Activated B cell treated with CpG ODN at 0.5 μM for 24 hours (primary cell): ENCODE measurements at regions not wholly inside any gene's neighbourhood (a gene's known extent, or its start where the extent isn't known, plus 50 kb on each side); places are given as distances from the start of the nearest gene placed in this dataset.

Experiments
- ATAC-seq: fragments of 200-7000 bp; cut with Tn5 transposase; one replicate; pipeline ENCODE4 v1.10.0; 2021; ENCODE audit warnings: low read depth, mild to moderate bottlenecking, moderate library complexity
- CTCF ChIA-PET: fragments of 350-600 bp; sonication (Branson Sonifier 250); formaldehyde crosslinking; loops from one replicate; lab custom pipeline; 2021; ENCODE audit warnings: antibody characterized with exemption; lab: Charles Lee
- POLR2A ChIA-PET: fragments of 350-600 bp; sonication (Branson Sonifier 250); formaldehyde crosslinking; loops from one replicate; lab custom pipeline; 2021; ENCODE audit warnings: antibody characterized with exemption; lab: Charles Lee
- DNase-seq: peaks from one replicate; pipeline ENCODE4 v3.0.0; 2022
- H3K27ac Mint-ChIP-seq: one replicate; pipeline ENCODE4 v1.8.0; 2020; ENCODE audit warnings: mixed read lengths
- H3K27me3 Mint-ChIP-seq: one replicate; pipeline ENCODE4 v1.8.0; 2021; ENCODE audit warnings: mixed read lengths
- H3K36me3 Mint-ChIP-seq: one replicate; pipeline ENCODE4 v1.8.0; 2021; ENCODE audit warnings: low read depth, mixed read lengths
- H3K4me1 Mint-ChIP-seq: one replicate; pipeline ENCODE4 v1.8.0; 2021; ENCODE audit warnings: mixed read lengths
- H3K4me3 Mint-ChIP-seq: one replicate; pipeline ENCODE4 v1.8.0; 2020; ENCODE audit warnings: mild to moderate bottlenecking, mixed read lengths
- H3K9me3 Mint-ChIP-seq: one replicate; pipeline ENCODE4 v1.8.0; 2020; ENCODE audit warnings: mixed read lengths
- intact Hi-C: fragments of 100-400 bp; cut with micrococcal nuclease; formaldehyde crosslinking; loops from one replicate; pipeline ENCODE4 v1.15.1; 2024
- TF ChIP-seq, protein P1 (sequence below): fragments of 200-600 bp; IDR thresholded peaks from one replicate; pipeline ENCODE4 v1.8.0; 2022; ENCODE audit warnings: antibody characterized with exemption, mild to moderate bottlenecking

GRCh38 chr21:16324630-16325029, 594.8 kb downstream of the USP25 start:
- no peaks in the 10 kb centered on the region for H3K36me3 Mint-ChIP-seq
- POLR2A ChIA-PET, result no interaction called here
- H3K4me3 Mint-ChIP-seq, result no peak overlapping the region
- no peaks in the 10 kb centered on the region for H3K4me1 Mint-ChIP-seq
- H3K9me3 Mint-ChIP-seq, result no peaks in the 10 kb centered on the region
- intact Hi-C loops, result no loop called here
- no peak overlapping the region for H3K27ac Mint-ChIP-seq
- ATAC-seq, result no peak
- TF ChIP-seq, protein P1, sequence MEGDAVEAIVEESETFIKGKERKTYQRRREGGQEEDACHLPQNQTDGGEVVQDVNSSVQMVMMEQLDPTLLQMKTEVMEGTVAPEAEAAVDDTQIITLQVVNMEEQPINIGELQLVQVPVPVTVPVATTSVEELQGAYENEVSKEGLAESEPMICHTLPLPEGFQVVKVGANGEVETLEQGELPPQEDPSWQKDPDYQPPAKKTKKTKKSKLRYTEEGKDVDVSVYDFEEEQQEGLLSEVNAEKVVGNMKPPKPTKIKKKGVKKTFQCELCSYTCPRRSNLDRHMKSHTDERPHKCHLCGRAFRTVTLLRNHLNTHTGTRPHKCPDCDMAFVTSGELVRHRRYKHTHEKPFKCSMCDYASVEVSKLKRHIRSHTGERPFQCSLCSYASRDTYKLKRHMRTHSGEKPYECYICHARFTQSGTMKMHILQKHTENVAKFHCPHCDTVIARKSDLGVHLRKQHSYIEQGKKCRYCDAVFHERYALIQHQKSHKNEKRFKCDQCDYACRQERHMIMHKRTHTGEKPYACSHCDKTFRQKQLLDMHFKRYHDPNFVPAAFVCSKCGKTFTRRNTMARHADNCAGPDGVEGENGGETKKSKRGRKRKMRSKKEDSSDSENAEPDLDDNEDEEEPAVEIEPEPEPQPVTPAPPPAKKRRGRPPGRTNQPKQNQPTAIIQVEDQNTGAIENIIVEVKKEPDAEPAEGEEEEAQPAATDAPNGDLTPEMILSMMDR, result no peak
- no peak for DNase-seq
- CTCF ChIA-PET, result no interaction called here
- H3K27me3 Mint-ChIP-seq, result no peaks in the 10 kb centered on the region

DNA sequence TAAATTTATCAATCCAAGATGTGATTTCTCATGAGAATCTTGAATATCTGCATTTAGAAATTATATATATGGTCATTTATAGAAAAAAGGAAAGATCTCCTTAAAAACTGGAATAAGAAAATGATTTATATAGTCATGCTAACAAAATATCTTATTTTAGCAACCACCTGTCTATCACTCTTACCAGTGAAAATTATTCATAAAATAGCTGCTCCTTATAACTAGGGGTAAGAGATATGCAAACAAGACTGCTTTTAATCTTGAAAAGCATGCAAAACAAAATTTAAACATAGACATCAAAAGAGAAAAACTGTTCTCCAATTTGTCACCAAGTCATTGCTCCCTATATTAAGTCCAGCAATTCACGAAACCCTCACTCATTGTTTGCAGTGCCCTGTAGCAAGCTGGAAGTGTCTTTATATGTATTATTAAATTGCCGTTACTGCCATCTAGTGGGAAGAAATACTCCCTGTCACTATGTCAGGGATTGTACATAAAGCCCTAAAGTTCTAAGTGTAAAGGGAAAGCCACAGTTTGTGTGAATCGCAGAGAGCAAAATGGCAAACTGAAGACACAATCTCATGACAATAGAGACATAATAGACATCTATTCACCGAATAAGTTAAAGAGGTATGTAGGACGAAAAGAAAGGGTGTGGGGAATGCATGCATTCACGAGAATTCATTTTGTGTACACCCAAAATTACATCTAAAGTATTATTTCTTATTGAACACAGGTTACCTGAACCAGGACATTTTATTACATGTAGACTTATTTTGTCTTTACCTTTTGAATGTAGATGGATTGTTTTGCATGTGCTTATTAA, 600.5 kb downstream of the USP25 start:
- ChIA-PET CTCF (interaction anchor here (0.8 to 1.1 kb wide), 3 partner anchors 12 to 248 kb away, joined by 3 to 6 read pairs (median 5); no protein-coding TSS in a partner anchor), POLR2A (no interaction called here)
- Mint-ChIP-seq H3K4me3 (no peak overlapping the region), H3K27me3 (no peaks in the 10 kb centered on the region), H3K36me3 (no peaks in the 10 kb centered on the region), H3K27ac (no peak overlapping the region), H3K9me3 (no peaks in the 10 kb centered on the region), H3K4me1 (no peaks in the 10 kb centered on the region)
- intact Hi-C loops, result loop anchor here (1.0 kb wide), 1 partner anchor 248 kb away; no protein-coding TSS in a partner anchor
- no peak for DNase-seq
- peak; percentile 56 for ATAC-seq
- TF ChIP-seq, protein P1, result peak; percentile 25

- no peaks in the 10 kb centered on the region for H3K27me3 Mint-ChIP-seq
- H3K27ac Mint-ChIP-seq, result no peak overlapping the region
- ChIA-PET CTCF (interaction anchor here (1.0 kb wide), 1 partner anchor 9 kb away, joined by 3 read pairs; no protein-coding TSS in a partner anchor), POLR2A (no interaction called here)
- no peaks in the 10 kb centered on the region for H3K36me3 Mint-ChIP-seq
- H3K9me3 Mint-ChIP-seq, result no peaks in the 10 kb centered on the region
- TF ChIP-seq, protein P1, result no peak
- ATAC-seq (no peak), DNase-seq (no peak)
- intact Hi-C loops, result loop anchor here (1.0 kb wide), 1 partner anchor 249 kb away; no protein-coding TSS in a partner anchor
- no peak overlapping the region for H3K4me3 Mint-ChIP-seq
- no peaks in the 10 kb centered on the region for H3K4me1 Mint-ChIP-seq
Measured at GRCh38 chr21:16330908-16331268, 601.1 kb downstream of the USP25 start.

- CTCF ChIA-PET, result no interaction called here
- ATAC-seq, result no peak
- Mint-ChIP-seq H3K9me3 (no peaks in the 10 kb centered on the region), H3K4me1 (no peaks in the 10 kb centered on the region), H3K36me3 (no peaks in the 10 kb centered on the region), H3K27me3 (no peaks in the 10 kb centered on the region), H3K4me3 (no peak overlapping the region), H3K27ac (no peak overlapping the region)
- intact Hi-C loops, result no loop called here
- POLR2A ChIA-PET, result no interaction called here
- DNase-seq, result no peak
- TF ChIP-seq, protein P1, result no peak
Measured at GRCh38 chr21:16337266-16337665, 607.5 kb downstream of the USP25 start.

GRCh38 chr21:16342932-16343331, 613.1 kb downstream of the USP25 start:
- ChIA-PET POLR2A (no interaction called here), CTCF (no interaction called here)
- ATAC-seq (no peak), DNase-seq (no peak)
- intact Hi-C loops, result loop anchor here (1.0 kb wide), 1 partner anchor 10 kb away; no protein-coding TSS in a partner anchor
- Mint-ChIP-seq H3K9me3 (no peaks in the 10 kb centered on the region), H3K36me3 (no peaks in the 10 kb centered on the region), H3K27me3 (no peaks in the 10 kb centered on the region), H3K27ac (no peak overlapping the region), H3K4me1 (no peaks in the 10 kb centered on the region), H3K4me3 (no peak overlapping the region)
- TF ChIP-seq, protein P1, result no peak
